ENCODE measurements at regions not wholly inside any gene's neighbourhood (a gene's known extent, or its start where the extent isn't known, plus 50 kb on each side); places are given as distances from the start of the nearest gene placed in this dataset.
A peak's percentile ranks its signal among the peaks of the same experiment; 100 is the strongest.

GRCh38 chr4:66972087-66972486, 573.2 kb downstream of the CENPC start:
- Histone ChIP-seq H2AFZ (ENCODE audit: low read depth) (no peak overlapping the region), H3K4me2 (no peak overlapping the region), H3K27me3 (ENCODE audit: insufficient read depth) (no peaks in the 10 kb centered on the region; the same call in 1 of the 2 replicates), H3K4me3 (ENCODE audit: low read depth in 2 of 2, low read length in 1 of 2) (no peak overlapping the region), H3K4me1 (ENCODE audit: control insufficient read depth in 1 of 2, insufficient read depth in 2 of 2, low read depth in 1 of 2, low read length in 1 of 2) (no peaks in the 10 kb centered on the region), H3K9me3 (no peaks in the 10 kb centered on the region), H3K27ac (ENCODE audit: low read depth in 2 of 2, low read length in 1 of 2) (no peak overlapping the region), H3K9me2 (no peaks in the 10 kb centered on the region), H3F3A (replicated peaks; ENCODE audit: insufficient read depth) (no peaks in the 10 kb centered on the region), H3K36me3 (replicated peaks in 1 of 2; ENCODE audit: control insufficient read depth in 1 of 2, insufficient read depth in 2 of 2, low read length in 1 of 2) (no peaks in the 10 kb centered on the region), H3K79me2 (ENCODE audit: insufficient read depth) (no peaks in the 10 kb centered on the region), H3K9ac (no peak overlapping the region), H4K20me1 (ENCODE audit: insufficient read depth) (no peaks in the 10 kb centered on the region)
- 9% methylated on average over 2 of the region's 2 CpGs for WGBS (ENCODE audit: low lambda C conversion rate)
- ChIA-PET CTCF (no interaction called here), POLR2A (no interaction called here)
- DNase-seq: no peak
- TF ChIP-seq SIN3A (IDR thresholded peaks at IDR 0.05; ENCODE audit: borderline replicate concordance, low read depth, low read length) (no peak), CTCF (IDR thresholded peaks at IDR 0.05) (peak; percentile 26; the same call in 1 of the 2 replicates)

GRCh38 chr4:66964467-66964866, 580.8 kb downstream of the CENPC start:
- Histone ChIP-seq H3K79me2 (ENCODE audit: insufficient read depth) (no peaks in the 10 kb centered on the region), H3K27ac (ENCODE audit: low read depth in 2 of 2, low read length in 1 of 2) (no peak overlapping the region), H3K4me3 (ENCODE audit: low read depth in 2 of 2, low read length in 1 of 2) (no peak overlapping the region), H3K9me2 (no peaks in the 10 kb centered on the region), H3K27me3 (ENCODE audit: insufficient read depth) (no peaks in the 10 kb centered on the region), H3F3A (replicated peaks; ENCODE audit: insufficient read depth) (no peaks in the 10 kb centered on the region), H3K4me1 (ENCODE audit: control insufficient read depth in 1 of 2, insufficient read depth in 2 of 2, low read depth in 1 of 2, low read length in 1 of 2) (no peaks in the 10 kb centered on the region), H3K9me3 (no peaks in the 10 kb centered on the region), H3K9ac (no peak overlapping the region), H4K20me1 (ENCODE audit: insufficient read depth) (no peaks in the 10 kb centered on the region), H3K4me2 (no peak overlapping the region), H3K36me3 (replicated peaks in 1 of 2; ENCODE audit: control insufficient read depth in 1 of 2, insufficient read depth in 2 of 2, low read length in 1 of 2) (no peaks in the 10 kb centered on the region), H2AFZ (ENCODE audit: low read depth) (no peak overlapping the region)
- ChIA-PET CTCF (no interaction called here), POLR2A (no interaction called here)
- no peak for DNase-seq
- WGBS (ENCODE audit: low lambda C conversion rate): 3% methylated on average over 1 of the region's 1 CpG
- TF ChIP-seq FOXJ3 (CRISPR knock-in tag; IDR thresholded peaks at IDR 0.05) (no peak), SMC3 (IDR thresholded peaks at IDR 0.05; ENCODE audit: low read depth, low read length) (no peak), NRF1 (IDR thresholded peaks at IDR 0.05; ENCODE audit: low read depth, low read length) (no peak)

- CTCF ChIA-PET: no interaction called here
- POLR2A ChIA-PET: no interaction called here
- H3K4me1 ChIP-seq (ENCODE audit: control insufficient read depth in 1 of 2, insufficient read depth in 2 of 2, low read depth in 1 of 2, low read length in 1 of 2): no peaks in the 10 kb centered on the region
- DNase-seq: no peak
- no peaks in the 10 kb centered on the region for H4K20me1 ChIP-seq (ENCODE audit: insufficient read depth)
- no peak overlapping the region for H3K4me3 ChIP-seq (ENCODE audit: low read depth in 2 of 2, low read length in 1 of 2)
- no peaks in the 10 kb centered on the region for H3K36me3 ChIP-seq (replicated peaks in 1 of 2; ENCODE audit: control insufficient read depth in 1 of 2, insufficient read depth in 2 of 2, low read length in 1 of 2)
- H3K27ac ChIP-seq (ENCODE audit: low read depth in 2 of 2, low read length in 1 of 2): no peak overlapping the region
- no peaks in the 10 kb centered on the region for H3K9me3 ChIP-seq
- no peaks in the 10 kb centered on the region for H3K27me3 ChIP-seq (ENCODE audit: insufficient read depth)
- no peak overlapping the region for H2AFZ ChIP-seq (ENCODE audit: low read depth)
- H3K79me2 ChIP-seq (ENCODE audit: insufficient read depth): no peaks in the 10 kb centered on the region
- H3K4me2 ChIP-seq: no peak overlapping the region
- H3K9me2 ChIP-seq: no peaks in the 10 kb centered on the region
- no peak overlapping the region for H3K9ac ChIP-seq
- WGBS (ENCODE audit: low lambda C conversion rate): 21% methylated on average over 3 of the region's 3 CpGs
- H3F3A ChIP-seq (replicated peaks; ENCODE audit: insufficient read depth): no peaks in the 10 kb centered on the region
- TF ChIP-seq GABPA (IDR thresholded peaks at IDR 0.05; ENCODE audit: low read depth) (no peak), NFIC (IDR thresholded peaks at IDR 0.05; ENCODE audit: borderline replicate concordance) (no peak), TCF12 (IDR thresholded peaks at IDR 0.05) (no peak), SMC3 (IDR thresholded peaks at IDR 0.05; ENCODE audit: low read depth, low read length) (no peak), SIN3A (IDR thresholded peaks at IDR 0.05; ENCODE audit: borderline replicate concordance, low read depth, low read length) (no peak), ELF1 (IDR thresholded peaks at IDR 0.05) (no peak), RXRA (IDR thresholded peaks at IDR 0.05; ENCODE audit: borderline replicate concordance, low read depth) (no peak), RAD21 (IDR thresholded peaks at IDR 0.05; ENCODE audit: low read length) (no peak), CHD2 (IDR thresholded peaks at IDR 0.05; ENCODE audit: low read length, partially characterized antibody) (no peak), EP300 (IDR thresholded peaks at IDR 0.05; ENCODE audit: borderline replicate concordance in 1 of 2, low read depth in 1 of 2, low read length in 1 of 2) (no peak), TEAD4 (IDR thresholded peaks at IDR 0.05; ENCODE audit: borderline replicate concordance, insufficient read depth) (no peak), ZBTB33 (IDR thresholded peaks at IDR 0.05; ENCODE audit: borderline replicate concordance, low read depth) (no peak), REST (IDR thresholded peaks at IDR 0.05; ENCODE audit: low read depth, low read length) (no peak)
Observed at GRCh38 chr4:66963084-66963483, 582.2 kb downstream of the CENPC start.

All from SK-N-SH (cell line).